ENCODE measurements at regions not wholly inside any gene's neighbourhood (a gene's known extent, or its start where the extent isn't known, plus 50 kb on each side); places are given as distances from the start of the nearest gene placed in this dataset.

DNA sequence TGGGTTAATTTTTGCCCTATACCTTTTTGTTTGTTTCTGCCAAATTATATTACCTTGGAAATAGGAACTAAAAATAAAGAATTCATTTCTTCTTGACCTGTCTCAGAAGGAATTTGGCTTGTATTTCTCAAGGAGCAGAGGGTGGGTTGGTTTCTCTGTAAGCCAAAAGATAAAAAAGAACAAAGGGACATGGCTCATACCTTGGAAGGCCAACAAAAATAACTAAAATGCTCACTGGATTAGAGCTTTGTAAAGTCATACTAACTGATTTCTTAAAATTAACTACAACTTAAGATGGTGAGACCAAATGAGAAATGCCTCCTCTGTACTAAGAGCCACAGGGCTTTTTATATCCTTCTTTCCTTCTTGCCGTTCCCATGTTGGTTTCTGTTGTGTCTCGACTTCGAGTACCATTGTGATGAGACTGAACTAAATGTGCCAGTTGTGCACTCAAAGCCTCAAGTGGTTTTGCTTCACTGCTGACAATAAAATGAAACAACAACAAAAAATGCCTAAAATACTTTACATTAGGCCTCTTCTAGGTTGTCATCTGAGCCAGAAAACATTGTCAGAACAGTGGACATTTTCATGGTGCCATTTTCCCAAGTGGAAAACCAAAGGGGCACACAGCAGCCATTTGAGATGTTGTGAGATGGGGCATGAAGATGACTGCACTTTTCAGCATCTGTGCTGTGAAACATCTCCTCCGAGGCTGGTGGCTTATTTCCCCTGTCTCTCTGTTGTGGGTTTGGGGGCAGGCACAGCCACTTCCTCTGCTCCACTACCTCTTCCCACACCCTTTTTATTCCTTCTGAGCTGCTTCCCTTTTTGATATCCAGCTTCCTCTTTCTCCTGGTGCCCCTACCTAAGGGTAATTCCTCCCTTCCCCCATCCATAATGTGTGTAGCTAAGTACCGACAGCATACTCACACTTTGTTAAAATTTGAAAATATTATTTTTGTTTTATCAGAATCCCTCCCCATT, 51.8 kb upstream of the AGR3 start:
- no peak for DNase-seq

GRCh38 chr7:16934722-16935340, 53.0 kb upstream of the AGR3 start:
- Histone ChIP-seq H3K4me1 (ENCODE audit: control insufficient read depth, insufficient read depth, low read length, poor library complexity, severe bottlenecking) (no peaks in the 10 kb centered on the region), H3K27me3 (replicated peaks; ENCODE audit: control insufficient read depth, insufficient read depth, low read length, poor library complexity, severe bottlenecking) (no peaks in the 10 kb centered on the region), H3K4me3 (ENCODE audit: insufficient read depth, low read depth, low read length, poor library complexity, severe bottlenecking) (no peak overlapping the region), H3K36me3 (ENCODE audit: control insufficient read depth, insufficient read depth, low read length) (no peaks in the 10 kb centered on the region), H3K9me3 (ENCODE audit: control insufficient read depth, low read length) (no peaks in the 10 kb centered on the region), H3K27ac (ENCODE audit: insufficient read depth, low read length, poor library complexity, severe bottlenecking) (no peak overlapping the region)
- DNase-seq: no peak

More for the DNA sequence above, 51.8 kb upstream of the AGR3 start:
- Histone ChIP-seq H3K9me3 (ENCODE audit: control insufficient read depth, low read length) (no peaks in the 10 kb centered on the region), H3K36me3 (ENCODE audit: control insufficient read depth, insufficient read depth, low read length) (no peaks in the 10 kb centered on the region), H3K4me1 (ENCODE audit: control insufficient read depth, insufficient read depth, low read length, poor library complexity, severe bottlenecking) (no peaks in the 10 kb centered on the region), H3K4me3 (ENCODE audit: insufficient read depth, low read depth, low read length, poor library complexity, severe bottlenecking) (no peak overlapping the region), H3K27me3 (replicated peaks; ENCODE audit: control insufficient read depth, insufficient read depth, low read length, poor library complexity, severe bottlenecking) (no peaks in the 10 kb centered on the region), H3K27ac (ENCODE audit: insufficient read depth, low read length, poor library complexity, severe bottlenecking) (no peak overlapping the region)

DNA sequence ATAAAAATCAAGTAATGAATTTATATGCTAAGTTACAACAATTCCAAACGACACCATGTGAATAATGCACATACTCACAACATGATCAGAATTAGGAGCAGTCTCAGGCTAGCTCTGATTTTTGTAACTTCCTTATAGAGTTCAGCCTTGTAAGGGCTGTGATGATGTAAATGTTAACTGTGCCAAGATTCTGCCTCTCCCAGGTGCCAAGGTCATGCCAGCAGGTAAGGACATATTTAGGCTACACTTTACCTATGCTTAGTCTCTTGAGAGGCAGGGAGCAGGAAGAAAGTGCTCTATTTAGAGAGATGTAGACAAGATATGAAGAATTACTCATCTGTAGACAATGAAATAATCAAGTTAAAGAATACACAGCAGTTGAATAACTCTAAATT, 53.6 kb upstream of the AGR3 start:
- Histone ChIP-seq H3K4me1 (ENCODE audit: control insufficient read depth, insufficient read depth, low read length, poor library complexity, severe bottlenecking) (no peaks in the 10 kb centered on the region), H3K27ac (ENCODE audit: insufficient read depth, low read length, poor library complexity, severe bottlenecking) (no peak overlapping the region), H3K36me3 (ENCODE audit: control insufficient read depth, insufficient read depth, low read length) (no peaks in the 10 kb centered on the region), H3K27me3 (replicated peaks; ENCODE audit: control insufficient read depth, insufficient read depth, low read length, poor library complexity, severe bottlenecking) (no peaks in the 10 kb centered on the region), H3K4me3 (ENCODE audit: insufficient read depth, low read depth, low read length, poor library complexity, severe bottlenecking) (no peak overlapping the region), H3K9me3 (ENCODE audit: control insufficient read depth, low read length) (no peaks in the 10 kb centered on the region)
- DNase-seq: no peak

DNA sequence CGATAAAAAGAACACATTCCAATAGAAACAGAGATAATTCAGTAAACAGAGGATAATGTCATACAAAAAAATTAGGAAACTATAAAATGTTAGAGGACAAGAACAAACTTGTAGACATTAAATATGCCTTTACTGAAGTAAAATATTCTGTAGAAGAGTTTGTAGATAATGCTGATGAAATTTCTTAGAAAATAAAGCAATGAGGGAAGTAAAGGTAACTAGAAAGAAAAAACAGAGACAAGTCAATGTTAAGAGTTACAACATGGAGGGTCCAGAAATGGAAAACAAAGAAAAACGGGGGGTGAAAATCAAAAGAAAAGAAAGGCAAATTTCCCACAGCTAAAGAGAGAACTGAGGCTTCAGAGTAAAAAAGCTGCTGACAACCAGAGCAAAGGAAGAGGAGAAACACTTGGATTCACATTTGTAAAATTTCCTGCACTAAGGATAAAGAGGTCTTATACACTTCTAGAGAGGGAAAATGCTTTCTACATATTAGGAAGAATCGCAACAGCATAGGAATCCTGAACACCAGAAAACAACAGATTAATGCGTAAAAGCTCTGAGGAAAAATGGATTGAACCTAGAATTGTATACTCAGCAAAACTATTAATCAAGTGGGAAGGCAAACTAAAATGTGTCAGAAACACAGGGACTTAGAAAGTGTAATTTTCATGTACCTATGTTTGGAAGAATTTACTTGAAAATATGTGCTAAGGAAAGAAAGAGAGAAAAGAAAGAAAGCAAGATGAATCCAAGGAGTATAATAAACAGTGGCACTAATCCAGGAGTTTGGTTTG, 55.0 kb upstream of the AGR3 start:
- DNase-seq: no peak
- no peak overlapping the region for H3K27ac ChIP-seq (ENCODE audit: insufficient read depth, low read length, poor library complexity, severe bottlenecking)
- H3K4me3 ChIP-seq (ENCODE audit: insufficient read depth, low read depth, low read length, poor library complexity, severe bottlenecking): no peak overlapping the region
- H3K36me3 ChIP-seq (ENCODE audit: control insufficient read depth, insufficient read depth, low read length): no peaks in the 10 kb centered on the region
- no peaks in the 10 kb centered on the region for H3K27me3 ChIP-seq (replicated peaks; ENCODE audit: control insufficient read depth, insufficient read depth, low read length, poor library complexity, severe bottlenecking)
- H3K4me1 ChIP-seq (ENCODE audit: control insufficient read depth, insufficient read depth, low read length, poor library complexity, severe bottlenecking): no peaks in the 10 kb centered on the region
- H3K9me3 ChIP-seq (ENCODE audit: control insufficient read depth, low read length): no peaks in the 10 kb centered on the region

DNA sequence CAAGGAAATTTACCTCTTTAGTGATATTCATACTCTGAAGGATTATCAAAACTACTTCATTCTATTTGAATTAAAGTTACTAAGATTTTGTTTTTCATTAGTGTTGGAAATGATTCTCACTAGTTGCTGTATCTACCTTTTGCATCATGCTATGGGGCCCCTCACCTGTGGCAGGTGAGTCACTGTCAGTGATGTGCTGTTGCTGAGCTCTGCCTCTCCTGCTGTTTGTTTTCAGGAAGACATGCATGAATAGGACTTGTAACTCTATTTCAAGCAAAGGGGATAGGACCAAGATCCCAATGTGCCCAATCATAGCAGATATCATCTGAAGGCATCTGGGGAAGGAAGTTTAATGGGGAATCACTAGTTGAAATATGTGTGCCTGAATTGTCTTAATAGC, 57.4 kb upstream of the AGR3 start:
- H3K4me1 ChIP-seq (ENCODE audit: control insufficient read depth, insufficient read depth, low read length, poor library complexity, severe bottlenecking): no peaks in the 10 kb centered on the region
- H3K4me3 ChIP-seq (ENCODE audit: insufficient read depth, low read depth, low read length, poor library complexity, severe bottlenecking): no peak overlapping the region
- no peak overlapping the region for H3K27ac ChIP-seq (ENCODE audit: insufficient read depth, low read length, poor library complexity, severe bottlenecking)
- H3K27me3 ChIP-seq (replicated peaks; ENCODE audit: control insufficient read depth, insufficient read depth, low read length, poor library complexity, severe bottlenecking): no peaks in the 10 kb centered on the region
- H3K9me3 ChIP-seq (ENCODE audit: control insufficient read depth, low read length): no peaks in the 10 kb centered on the region
- no peaks in the 10 kb centered on the region for H3K36me3 ChIP-seq (ENCODE audit: control insufficient read depth, insufficient read depth, low read length)
- DNase-seq: no peak

DNA sequence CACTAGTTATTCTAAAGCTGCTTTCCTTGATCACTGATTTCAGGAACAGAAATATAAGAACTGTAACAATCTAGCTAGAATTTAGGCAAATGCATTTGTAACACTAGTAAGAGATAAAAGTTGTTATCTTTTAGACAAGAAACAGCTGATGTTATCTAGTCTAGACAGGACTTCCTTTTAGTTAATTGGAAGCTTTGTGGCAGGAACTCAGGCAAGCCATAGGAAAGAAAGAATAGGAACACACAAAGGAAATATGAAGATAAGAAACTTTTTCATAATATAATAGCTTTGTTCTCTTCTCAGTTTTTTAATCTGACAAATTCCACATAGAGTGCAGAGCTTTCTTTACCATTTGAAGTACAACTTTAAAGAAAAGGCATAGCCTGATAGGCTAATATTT, 59.0 kb upstream of the AGR3 start:
- H3K27ac ChIP-seq (ENCODE audit: insufficient read depth, low read length, poor library complexity, severe bottlenecking): no peak overlapping the region
- no peaks in the 10 kb centered on the region for H3K4me1 ChIP-seq (ENCODE audit: control insufficient read depth, insufficient read depth, low read length, poor library complexity, severe bottlenecking)
- H3K27me3 ChIP-seq (replicated peaks; ENCODE audit: control insufficient read depth, insufficient read depth, low read length, poor library complexity, severe bottlenecking): no peaks in the 10 kb centered on the region
- no peak overlapping the region for H3K4me3 ChIP-seq (ENCODE audit: insufficient read depth, low read depth, low read length, poor library complexity, severe bottlenecking)
- H3K9me3 ChIP-seq (ENCODE audit: control insufficient read depth, low read length): no peaks in the 10 kb centered on the region
- H3K36me3 ChIP-seq (ENCODE audit: control insufficient read depth, insufficient read depth, low read length): no peaks in the 10 kb centered on the region
- no peak for DNase-seq

GRCh38 chr7:16942929-16943509, 61.2 kb upstream of the AGR3 start:
- H3K27me3 ChIP-seq (replicated peaks; ENCODE audit: control insufficient read depth, insufficient read depth, low read length, poor library complexity, severe bottlenecking): no peaks in the 10 kb centered on the region
- H3K27ac ChIP-seq (ENCODE audit: insufficient read depth, low read length, poor library complexity, severe bottlenecking): no peak overlapping the region
- peaks cover under 1% of the 10 kb centered on the region for H3K9me3 ChIP-seq (ENCODE audit: control insufficient read depth, low read length)
- no peaks in the 10 kb centered on the region for H3K4me1 ChIP-seq (ENCODE audit: control insufficient read depth, insufficient read depth, low read length, poor library complexity, severe bottlenecking)
- no peak overlapping the region for H3K4me3 ChIP-seq (ENCODE audit: insufficient read depth, low read depth, low read length, poor library complexity, severe bottlenecking)
- H3K36me3 ChIP-seq (ENCODE audit: control insufficient read depth, insufficient read depth, low read length): no peaks in the 10 kb centered on the region
- no peak for DNase-seq

- Histone ChIP-seq H3K4me1 (ENCODE audit: control insufficient read depth, insufficient read depth, low read length, poor library complexity, severe bottlenecking) (no peaks in the 10 kb centered on the region), H3K27me3 (replicated peaks; ENCODE audit: control insufficient read depth, insufficient read depth, low read length, poor library complexity, severe bottlenecking) (no peaks in the 10 kb centered on the region), H3K36me3 (ENCODE audit: control insufficient read depth, insufficient read depth, low read length) (no peaks in the 10 kb centered on the region), H3K9me3 (ENCODE audit: control insufficient read depth, low read length) (peaks cover 4% of the 10 kb centered on the region), H3K27ac (ENCODE audit: insufficient read depth, low read length, poor library complexity, severe bottlenecking) (no peak overlapping the region), H3K4me3 (ENCODE audit: insufficient read depth, low read depth, low read length, poor library complexity, severe bottlenecking) (no peak overlapping the region)
- DNase-seq: no peak
Measured at GRCh38 chr7:16944936-16945335, 63.2 kb upstream of the AGR3 start.

DNA sequence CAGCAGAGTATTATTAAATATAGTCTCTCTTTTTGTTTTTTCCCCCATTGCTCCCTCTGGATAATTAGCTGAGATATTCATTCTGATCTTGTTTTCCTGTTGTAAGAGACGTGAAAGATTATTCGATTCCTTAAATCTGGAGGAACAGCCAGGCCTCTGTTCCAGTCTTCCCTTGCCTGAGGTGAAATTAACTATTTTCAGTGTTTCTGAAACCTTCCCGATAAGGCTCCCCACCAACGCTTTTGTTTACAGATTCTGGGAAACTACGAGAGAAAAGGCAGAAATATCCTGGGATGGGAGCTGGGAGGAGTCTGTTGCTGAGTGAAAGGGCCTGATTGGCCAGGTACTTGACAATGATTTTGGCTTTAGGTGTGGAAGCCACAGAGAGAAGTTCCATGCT, 63.6 kb upstream of the AGR3 start:
- no peaks in the 10 kb centered on the region for H3K27me3 ChIP-seq (replicated peaks; ENCODE audit: control insufficient read depth, insufficient read depth, low read length, poor library complexity, severe bottlenecking)
- H3K27ac ChIP-seq (ENCODE audit: insufficient read depth, low read length, poor library complexity, severe bottlenecking): no peak overlapping the region
- peaks cover 4% of the 10 kb centered on the region for H3K9me3 ChIP-seq (ENCODE audit: control insufficient read depth, low read length)
- no peak overlapping the region for H3K4me3 ChIP-seq (ENCODE audit: insufficient read depth, low read depth, low read length, poor library complexity, severe bottlenecking)
- no peaks in the 10 kb centered on the region for H3K4me1 ChIP-seq (ENCODE audit: control insufficient read depth, insufficient read depth, low read length, poor library complexity, severe bottlenecking)
- no peaks in the 10 kb centered on the region for H3K36me3 ChIP-seq (ENCODE audit: control insufficient read depth, insufficient read depth, low read length)
- DNase-seq: no peak

Measured in effector memory CD4-positive, alpha-beta T cell (primary cell).